ENCODE measurements at regions not wholly inside any gene's neighbourhood (a gene's known extent, or its start where the extent isn't known, plus 50 kb on each side); places are given as distances from the start of the nearest gene placed in this dataset.
"Not testable (repeated sequence)": the region's sequence is repeated elsewhere in the genome, so short reads cannot be mapped to it uniquely, and the experiment has no call there.

DNA sequence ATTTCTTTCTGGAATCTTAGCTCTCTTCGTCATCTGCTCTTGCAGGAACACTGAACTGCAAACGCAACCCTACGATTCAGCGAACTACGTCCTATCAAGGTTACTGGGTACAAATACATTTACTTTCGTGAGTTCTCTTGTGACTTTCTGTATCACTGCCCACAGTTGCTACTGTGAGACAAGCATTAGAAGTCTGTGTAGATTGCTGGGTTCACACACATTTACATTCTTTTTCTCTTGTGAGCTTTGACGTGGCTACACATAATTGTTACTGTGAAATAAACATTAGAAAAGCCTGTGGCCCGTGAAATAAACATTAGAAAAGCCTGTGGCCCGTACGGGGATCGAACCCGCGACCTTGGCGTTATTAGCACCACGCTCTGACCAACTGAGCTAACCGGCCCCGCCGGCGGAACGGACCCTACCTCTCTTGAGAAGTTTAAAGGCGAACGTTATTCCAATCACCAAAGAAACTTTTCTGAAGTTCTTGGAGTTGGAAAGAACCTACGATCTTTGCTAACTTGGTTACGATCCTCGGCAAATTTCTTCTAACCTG lies 61.2 kb upstream of the ZNF322 start:
- not testable (repeated sequence) for DNase-seq

DNA sequence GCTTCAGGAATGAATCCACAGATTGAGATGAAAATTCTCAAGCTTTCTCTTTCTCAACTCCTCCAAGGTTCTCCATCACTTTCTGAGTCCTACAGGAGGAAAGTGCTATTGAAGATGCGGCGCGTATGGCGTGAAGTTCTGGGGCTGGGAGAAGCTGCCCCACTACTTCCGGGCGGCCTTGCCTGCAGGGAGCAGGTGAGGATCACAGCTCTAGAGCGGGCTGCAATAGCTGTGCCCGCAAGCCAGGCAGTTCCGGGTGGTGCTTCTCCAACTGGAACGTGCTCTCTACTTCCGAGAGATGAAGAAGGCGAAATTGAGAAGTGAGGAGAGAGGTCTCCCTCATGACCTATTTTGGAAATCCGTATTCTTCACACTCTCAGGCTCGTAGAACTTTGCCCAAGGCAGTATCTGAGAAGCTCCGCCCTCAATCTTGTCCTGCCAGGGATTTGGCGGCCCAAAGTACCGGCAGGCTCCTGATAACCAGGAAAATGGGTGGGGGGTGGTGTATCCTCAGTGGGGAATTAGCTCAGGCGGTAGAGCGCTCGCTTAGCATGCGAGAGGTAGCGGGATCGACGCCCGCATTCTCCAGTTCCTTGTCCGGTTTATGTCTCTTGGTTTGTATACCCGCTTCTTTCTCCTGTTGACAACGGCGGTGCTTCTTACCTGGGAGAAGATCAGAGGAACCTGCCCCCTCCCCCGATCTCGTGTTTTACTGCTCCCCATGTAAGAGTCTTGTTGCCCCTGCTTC lies 70.6 kb upstream of the ZNF322 start:
- DNase-seq, result not testable (repeated sequence)

GRCh38 chr6:26734776-26735472 lies 75.4 kb upstream of the ZNF322 start:
- not testable (repeated sequence) for DNase-seq

DNA sequence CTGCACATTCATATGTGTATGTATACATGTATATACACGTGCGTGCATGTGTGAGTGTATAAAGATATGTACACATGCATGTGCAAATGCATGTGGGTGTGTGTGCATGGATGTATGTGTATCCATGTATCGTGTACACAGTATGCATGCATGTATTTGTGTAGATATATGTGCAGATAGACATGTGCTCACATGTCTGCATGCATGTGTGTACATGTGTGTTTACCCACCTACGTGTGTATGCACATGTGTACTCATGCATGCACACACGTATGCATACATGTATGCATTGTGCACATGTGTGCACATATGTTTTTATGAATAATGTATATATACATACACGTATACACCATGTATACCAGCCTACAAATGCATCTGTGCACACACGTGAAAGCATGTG lies 80.3 kb upstream of the ZNF322 start:
- no peak for DNase-seq

DNA sequence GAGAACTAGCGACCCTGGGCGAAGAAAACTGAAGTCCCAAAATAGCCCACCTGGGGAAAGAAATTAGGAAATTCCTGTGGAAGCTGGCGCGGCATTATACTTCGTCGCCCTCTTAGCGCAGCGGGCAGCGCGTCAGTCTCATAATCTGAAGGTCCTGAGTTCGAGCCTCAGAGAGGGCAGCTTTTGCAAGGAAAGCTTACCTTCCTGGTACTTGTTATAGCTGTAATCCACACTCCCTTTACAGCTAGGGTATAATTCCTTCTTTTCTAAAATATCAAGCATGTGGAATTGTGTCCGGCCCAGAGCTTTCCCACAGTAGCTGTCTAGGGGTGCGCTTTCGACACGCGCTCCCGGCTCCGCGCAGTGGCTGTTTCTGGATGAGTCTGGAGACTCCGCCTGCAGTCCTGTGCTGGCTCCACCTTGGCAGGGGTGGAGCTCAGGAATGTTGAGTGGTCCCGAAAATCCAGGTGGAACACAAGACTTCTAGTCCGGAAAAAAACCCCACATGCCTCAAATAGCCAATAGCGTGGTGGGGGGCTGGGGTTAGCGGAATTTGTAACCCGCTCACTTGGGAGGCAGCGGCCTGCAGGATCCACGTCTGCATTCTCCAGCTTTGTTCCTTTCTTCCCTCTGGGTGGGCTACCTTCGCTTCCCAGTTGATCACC lies 83.7 kb upstream of the ZNF322 start:
- DNase-seq, result no peak

GRCh38 chr6:26743941-26744699 lies 84.6 kb upstream of the ZNF322 start:
- DNase-seq, result no peak

GRCh38 chr6:26744837-26745282 lies 85.3 kb upstream of the ZNF322 start:
- not testable (repeated sequence) for DNase-seq

DNA sequence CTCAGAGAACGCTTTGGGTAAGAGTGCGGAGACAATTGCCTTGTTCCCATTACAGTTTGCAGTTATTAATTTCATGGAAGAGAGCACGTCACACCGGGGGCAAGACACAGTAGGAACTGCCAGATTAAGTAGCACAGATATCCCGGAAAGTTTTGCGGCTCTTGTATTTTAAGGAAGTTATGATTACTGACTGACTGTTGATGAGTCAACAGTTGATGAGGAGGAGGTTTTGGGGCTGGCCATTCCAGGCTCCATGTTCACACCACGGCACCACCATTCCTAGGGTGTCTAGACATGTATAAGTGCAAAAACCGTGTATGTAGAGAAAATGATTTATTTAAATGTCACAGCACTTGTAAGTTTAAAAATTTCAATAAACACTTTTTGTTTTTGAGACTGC lies 86.4 kb upstream of the ZNF322 start:
- DNase-seq, result not testable (repeated sequence)

DNA sequence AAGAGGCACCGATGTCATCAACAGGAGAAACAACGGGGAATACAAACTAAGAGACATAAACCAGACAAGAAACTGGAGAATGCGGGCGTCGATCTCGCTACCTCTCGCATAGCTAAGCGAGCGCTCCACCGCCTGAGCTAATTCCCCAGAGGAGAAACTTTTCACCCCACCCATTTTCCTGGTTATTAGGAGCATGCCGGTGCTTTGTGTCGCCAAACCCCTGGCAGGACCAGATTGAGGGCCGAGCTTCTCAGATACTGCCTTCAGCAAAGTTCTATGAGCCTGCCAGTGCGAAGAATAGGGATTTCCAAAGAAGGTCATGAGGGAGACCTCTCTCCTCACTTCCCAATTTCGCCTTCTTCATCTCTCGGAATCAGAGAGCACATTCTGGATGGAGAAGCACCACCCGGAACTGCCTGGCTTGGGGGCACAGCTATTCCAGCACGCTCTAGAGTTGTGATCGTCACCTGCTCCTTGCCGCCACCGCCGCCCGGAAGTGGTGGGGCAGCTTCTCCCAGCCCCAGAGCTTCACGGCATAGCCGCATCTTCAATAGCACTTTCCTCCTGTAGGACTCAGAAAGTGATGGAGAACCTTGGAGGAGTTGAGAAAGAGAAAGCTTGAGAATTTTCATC lies 89.7 kb upstream of the ZNF322 start:
- DNase-seq, result not testable (repeated sequence)

DNA sequence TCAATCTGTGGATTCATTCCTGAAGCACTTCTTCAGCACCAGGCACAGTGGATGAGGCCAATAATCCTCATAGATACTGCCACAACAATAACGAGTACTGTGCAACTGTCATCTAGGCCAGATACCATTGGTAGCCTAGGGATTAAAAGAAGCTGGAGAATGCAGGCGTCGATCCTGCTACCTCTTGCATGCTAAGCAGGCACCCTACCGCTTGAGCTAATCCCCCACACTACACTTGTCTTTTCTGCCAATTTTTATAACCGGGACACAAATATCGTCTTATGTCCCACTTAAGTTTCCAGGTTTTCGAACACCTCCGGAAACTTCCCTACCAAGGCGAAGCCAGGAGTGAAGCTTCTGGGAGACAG lies 90.2 kb upstream of the ZNF322 start:
- not testable (repeated sequence) for DNase-seq

DNA sequence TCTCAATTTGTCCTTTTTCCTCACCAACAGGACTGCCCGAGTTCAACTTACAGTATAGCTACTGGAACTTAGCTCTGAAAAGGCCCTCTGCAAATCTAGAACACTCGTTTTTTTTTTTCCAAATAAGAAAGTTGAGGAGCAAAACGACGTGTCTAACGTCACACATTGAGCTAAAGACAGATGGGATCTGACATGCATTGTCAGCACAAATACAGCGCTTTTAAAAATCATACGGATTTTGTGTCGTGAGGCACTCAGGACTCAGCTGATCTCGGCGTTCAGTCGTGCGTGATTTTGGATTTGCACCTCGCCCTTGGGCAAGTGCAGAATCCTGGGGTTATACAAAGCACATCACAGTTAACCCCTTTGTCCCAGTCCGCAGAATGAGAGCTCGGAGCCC lies 94.7 kb upstream of the ZNF322 start:
- no peak for DNase-seq

- DNase-seq, result not testable (repeated sequence)
Observed at GRCh38 chr6:26754801-26755200, 95.3 kb upstream of the ZNF322 start.

DNA sequence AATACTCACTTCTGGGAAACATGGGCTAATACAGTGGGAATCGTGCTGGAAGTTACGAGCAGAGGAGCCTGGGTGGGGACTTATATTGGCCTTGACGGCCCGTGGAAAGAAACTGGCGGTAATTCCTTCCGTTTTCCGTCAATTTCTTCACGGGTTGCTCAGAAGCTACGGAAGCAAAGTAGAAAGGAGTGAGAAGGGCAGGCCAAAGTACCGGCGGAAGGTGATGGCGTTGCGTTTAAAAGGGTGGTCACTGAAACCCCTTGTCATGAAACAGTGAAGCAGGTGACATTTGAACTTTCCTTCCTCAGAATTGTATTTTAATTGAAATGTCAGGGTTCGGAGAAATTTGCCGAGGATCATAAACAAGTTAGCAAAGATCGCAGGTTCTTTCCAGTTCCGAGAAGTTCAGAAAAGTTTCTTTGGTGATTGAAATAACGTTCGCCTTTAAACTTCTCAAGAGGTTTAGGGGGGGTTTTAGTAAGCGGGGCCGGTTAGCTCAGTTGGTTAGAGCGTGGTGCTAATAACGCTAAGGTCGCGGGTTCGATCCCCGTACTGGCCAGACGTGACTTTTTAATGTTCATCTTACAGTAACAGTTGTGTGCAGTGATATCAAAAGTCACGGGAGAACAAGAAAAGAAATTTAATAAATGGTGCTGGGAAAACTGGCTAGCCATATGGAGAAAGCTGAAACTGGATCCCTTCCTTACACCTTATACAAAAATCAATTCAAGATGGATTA lies 96.7 kb upstream of the ZNF322 start:
- DNase-seq, result not testable (repeated sequence)

- not testable (repeated sequence) for DNase-seq
Observed at GRCh38 chr6:26766203-26766902, 106.8 kb upstream of the ZNF322 start.

DNA sequence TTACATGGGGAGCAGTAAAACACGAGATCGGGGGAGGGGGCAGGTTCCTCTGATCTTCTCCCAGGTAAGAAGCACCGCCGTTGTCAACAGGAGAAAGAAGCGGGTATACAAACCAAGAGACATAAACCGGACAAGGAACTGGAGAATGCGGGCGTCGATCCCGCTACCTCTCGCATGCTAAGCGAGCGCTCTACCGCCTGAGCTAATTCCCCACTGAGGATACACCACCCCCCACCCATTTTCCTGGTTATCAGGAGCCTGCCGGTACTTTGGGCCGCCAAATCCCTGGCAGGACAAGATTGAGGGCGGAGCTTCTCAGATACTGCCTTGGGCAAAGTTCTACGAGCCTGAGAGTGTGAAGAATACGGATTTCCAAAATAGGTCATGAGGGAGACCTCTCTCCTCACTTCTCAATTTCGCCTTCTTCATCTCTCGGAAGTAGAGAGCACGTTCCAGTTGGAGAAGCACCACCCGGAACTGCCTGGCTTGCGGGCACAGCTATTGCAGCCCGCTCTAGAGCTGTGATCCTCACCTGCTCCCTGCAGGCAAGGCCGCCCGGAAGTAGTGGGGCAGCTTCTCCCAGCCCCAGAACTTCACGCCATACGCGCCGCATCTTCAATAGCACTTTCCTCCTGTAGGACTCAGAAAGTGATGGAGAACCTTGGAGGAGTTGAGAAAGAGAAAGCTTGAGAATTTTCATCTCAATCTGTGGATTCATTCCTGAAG lies 111.6 kb upstream of the ZNF322 start:
- DNase-seq, result not testable (repeated sequence)

DNA sequence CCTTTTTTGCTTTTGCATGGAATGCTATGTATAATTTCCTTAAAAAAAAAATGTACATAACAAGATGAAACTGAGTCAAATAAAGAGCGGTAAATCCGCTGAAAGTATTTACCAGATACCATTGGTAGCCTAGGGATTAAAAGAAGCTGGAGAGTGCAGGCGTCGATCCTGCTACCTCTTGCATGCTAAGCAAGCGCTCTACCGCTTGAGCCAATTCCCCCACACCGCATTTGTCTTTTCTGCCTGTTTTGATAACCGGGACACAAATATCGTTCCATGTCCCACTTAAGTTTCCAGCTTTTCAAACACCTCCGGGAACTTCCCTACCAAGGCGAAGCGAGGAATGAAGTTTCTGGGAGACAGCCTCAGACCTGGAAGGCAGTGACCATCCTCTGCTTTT lies 113.9 kb upstream of the ZNF322 start:
- not testable (repeated sequence) for DNase-seq

DNA sequence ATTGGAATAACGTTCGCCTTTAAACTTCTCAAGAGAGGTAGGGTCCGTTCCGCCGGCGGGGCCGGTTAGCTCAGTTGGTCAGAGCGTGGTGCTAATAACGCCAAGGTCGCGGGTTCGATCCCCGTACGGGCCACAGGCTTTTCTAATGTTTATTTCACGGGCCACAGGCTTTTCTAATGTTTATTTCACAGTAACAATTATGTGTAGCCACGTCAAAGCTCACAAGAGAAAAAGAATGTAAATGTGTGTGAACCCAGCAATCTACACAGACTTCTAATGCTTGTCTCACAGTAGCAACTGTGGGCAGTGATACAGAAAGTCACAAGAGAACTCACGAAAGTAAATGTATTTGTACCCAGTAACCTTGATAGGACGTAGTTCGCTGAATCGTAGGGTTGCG lies 121.0 kb upstream of the ZNF322 start:
- not testable (repeated sequence) for DNase-seq

GRCh38 chr6:26795474-26796307 lies 136.1 kb upstream of the ZNF322 start:
- not testable (repeated sequence) for DNase-seq
